ENCODE measurements at regions not wholly inside any gene's neighbourhood (a gene's known extent, or its start where the extent isn't known, plus 50 kb on each side); places are given as distances from the start of the nearest gene placed in this dataset.

DNA sequence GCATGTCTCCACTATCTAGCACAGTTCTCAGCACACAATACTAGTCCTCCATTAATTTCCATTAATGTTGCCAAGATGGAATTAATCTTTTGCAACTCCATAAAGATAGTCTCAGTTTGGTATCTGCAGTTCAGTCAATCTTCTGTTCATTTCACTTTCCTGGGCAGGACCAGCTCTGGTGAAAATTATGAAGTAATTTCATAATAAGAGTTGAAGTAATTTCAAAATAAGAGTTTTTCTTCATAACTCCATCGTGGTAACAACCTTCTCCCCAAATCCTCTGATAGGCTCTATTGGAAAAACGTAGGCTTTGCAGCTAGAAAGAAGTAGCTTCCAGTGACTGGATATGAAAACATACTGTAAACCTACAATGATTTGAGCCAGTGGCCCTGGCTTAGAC lies 618.2 kb downstream of the TYW1 start:
- Histone ChIP-seq H3K4me2 (ENCODE audit: insufficient read depth in 1 of 2, low read depth in 2 of 2, low read length in 2 of 2) (no peak overlapping the region), H3K23ac (ENCODE audit: insufficient read length) (no peak overlapping the region), H3K14ac (ENCODE audit: insufficient read length) (no peak overlapping the region), H3K79me1 (ENCODE audit: low read depth, low read length) (no peaks in the 10 kb centered on the region), H3K9ac (replicated peaks in 1 of 4; ENCODE audit: extremely low read depth in 1 of 4, low read depth in 3 of 4, low read length in 3 of 4) (no peak overlapping the region), H4K5ac (ENCODE audit: insufficient read length, low read depth, low read length) (no peak overlapping the region), H3K27me3 (replicated peaks in 1 of 4; ENCODE audit: control insufficient read depth in 3 of 4, extremely low read depth in 1 of 4, insufficient read depth in 3 of 4, low read length in 3 of 4) (no peaks in the 10 kb centered on the region; a peak in 1 of 7 replicates), H4K20me1 (replicated peaks in 1 of 2; ENCODE audit: control insufficient read depth in 1 of 2, insufficient read depth in 2 of 2, low read length in 2 of 2) (no peaks in the 10 kb centered on the region), H3K9me3 (ENCODE audit: insufficient read depth in 2 of 2, low read depth in 1 of 2, low read length in 1 of 2) (peaks cover 0 to 7% of the 10 kb centered on the region in 2 experiments; a peak in 1 of 4 replicates), H2AFZ (ENCODE audit: low read length) (no peak overlapping the region), H3K23me2 (ENCODE audit: low read depth, low read length) (no peaks in the 10 kb centered on the region), H3K36me3 (ENCODE audit: control insufficient read depth in 2 of 4, insufficient read depth in 4 of 4, low read length in 3 of 4) (no peaks in the 10 kb centered on the region), H2BK5ac (ENCODE audit: low read depth, low read length) (no peak overlapping the region), H2BK12ac (ENCODE audit: low read depth, low read length) (no peak overlapping the region), H2BK15ac (ENCODE audit: low read length) (no peak overlapping the region), H3K4me3 (ENCODE audit: extremely low read depth in 1 of 4, insufficient read depth in 2 of 4, low read depth in 3 of 4, low read length in 4 of 4) (no peak overlapping the region), H3K56ac (replicated peaks; ENCODE audit: insufficient read length, low read depth, low read length) (no peak overlapping the region), H2AK5ac (ENCODE audit: low read depth, low read length) (no peak overlapping the region), H3K4ac (replicated peaks; ENCODE audit: insufficient read length, low read depth, low read length) (no peak overlapping the region), H4K91ac (replicated peaks; ENCODE audit: insufficient read length, low read length) (no peak overlapping the region), H3K4me1 (replicated peaks in 1 of 4; ENCODE audit: control insufficient read depth in 3 of 4, insufficient read depth in 4 of 4, low read length in 3 of 4) (peaks cover 0 to 7% (median 4%) of the 10 kb centered on the region in 4 experiments; a peak in 4 of 7 replicates), H3K79me2 (ENCODE audit: control insufficient read depth in 1 of 2, insufficient read depth in 2 of 2, low read length in 2 of 2) (no peaks in the 10 kb centered on the region), H3K27ac (ENCODE audit: low read depth, low read length) (no peak overlapping the region), H2BK120ac (replicated peaks; ENCODE audit: low read depth, low read length) (no peak overlapping the region), H4K8ac (ENCODE audit: extremely low read depth, insufficient read depth, low read length) (no peak overlapping the region), H2BK20ac (ENCODE audit: low read length) (no peak overlapping the region), H3K18ac (ENCODE audit: extremely low read depth, low read length) (no peak overlapping the region)
- ChIA-PET CTCF (ENCODE audit: partially characterized antibody) (interaction anchor here (0.6 to 2.2 kb wide), 2 partner anchors 11 to 1065 kb away, joined by 3 to 6 read pairs; no protein-coding TSS in a partner anchor), POLR2A (ENCODE audit: partially characterized antibody) (no interaction called here)
- TF ChIP-seq GTF2F1 (IDR thresholded peaks at IDR 0.05; ENCODE audit: borderline replicate concordance, low read depth, low read length): no peak
- no peak for TF ChIP-seq SIN3A (conservative IDR thresholded peaks at IDR 0.05 in 1 of 2, IDR thresholded peaks at IDR 0.05 in 1 of 2; ENCODE audit: low read depth in 1 of 2, low read length in 2 of 2)
- 90% methylated on average over 2 of the region's 2 CpGs; no CpG with 5 or more reads in 1 of the 2 experiments for WGBS, 2 experiments (ENCODE audit: extremely low coverage in 1 of 2, insufficient coverage in 1 of 2, insufficient read length in 1 of 2, insufficient replicate concordance in 2 of 2, low coverage in 1 of 2, low lambda C conversion rate in 2 of 2, missing lambda C conversion rate in 1 of 2)
- DNase-seq (ENCODE audit: low read depth in 1 of 2, low spot score in 2 of 2) (no peak), FAIRE-seq (no peak)

All from H1 (cell line).